ENCODE measurements at regions not wholly inside any gene's neighbourhood (a gene's known extent, or its start where the extent isn't known, plus 50 kb on each side); places are given as distances from the start of the nearest gene placed in this dataset.

GRCh38 chr13:63704521-63704920, 2288.9 kb upstream of the PCDH20 start:
- H3K14ac ChIP-seq (replicated peaks; ENCODE audit: low read depth, low read length): no peak overlapping the region
- ChIA-PET CTCF (no interaction called here), POLR2A (ENCODE audit: unreplicated experiment) (no interaction called here)
- no peaks in the 10 kb centered on the region for H4K20me1 ChIP-seq (ENCODE audit: insufficient read depth, low read length)
- H3K9ac ChIP-seq (ENCODE audit: low read depth, low read length): no peak overlapping the region
- H3K23ac ChIP-seq (ENCODE audit: low read depth, low read length): no peak overlapping the region
- H3K9me3 ChIP-seq (ENCODE audit: control insufficient read depth, insufficient read depth, low read length): no peaks in the 10 kb centered on the region
- no peak for DNase-seq
- no peak for ATAC-seq (ENCODE audit: low read depth)
- TF ChIP-seq FOS (IDR thresholded peaks at IDR 0.05; ENCODE audit: low read depth, low read length) (no peak), RCOR1 (IDR thresholded peaks at IDR 0.05; ENCODE audit: insufficient replicate concordance, low read length) (no peak), POLR2A (IDR thresholded peaks at IDR 0.05; ENCODE audit: low read depth, low read length) (no peak), MXI1 (IDR thresholded peaks at IDR 0.05; ENCODE audit: borderline replicate concordance, low read depth, low read length) (no peak), RAD21 (IDR thresholded peaks at IDR 0.05; ENCODE audit: low read length) (no peak), MAFK (IDR thresholded peaks at IDR 0.05; ENCODE audit: low read depth, low read length) (no peak), ELK1 (IDR thresholded peaks at IDR 0.05; ENCODE audit: borderline replicate concordance, low read depth, low read length) (no peak), NFE2L2 (IDR thresholded peaks at IDR 0.05; ENCODE audit: low read depth, low read length) (no peak), CEBPB (IDR thresholded peaks at IDR 0.05; ENCODE audit: low read depth, low read length) (no peak), RFX5 (IDR thresholded peaks at IDR 0.05; ENCODE audit: low read depth, low read length) (no peak), CHD1 (IDR thresholded peaks at IDR 0.05; ENCODE audit: low read depth, low read length) (no peak), MAZ (IDR thresholded peaks at IDR 0.05; ENCODE audit: borderline replicate concordance, low read depth, low read length) (no peak), USF2 (IDR thresholded peaks at IDR 0.05; ENCODE audit: low read depth, low read length) (no peak), BHLHE40 (IDR thresholded peaks at IDR 0.05; ENCODE audit: low read depth, low read length) (no peak), SMC3 (IDR thresholded peaks at IDR 0.05; ENCODE audit: low read depth, low read length) (no peak)
- TF ChIP-seq, protein P1, sequence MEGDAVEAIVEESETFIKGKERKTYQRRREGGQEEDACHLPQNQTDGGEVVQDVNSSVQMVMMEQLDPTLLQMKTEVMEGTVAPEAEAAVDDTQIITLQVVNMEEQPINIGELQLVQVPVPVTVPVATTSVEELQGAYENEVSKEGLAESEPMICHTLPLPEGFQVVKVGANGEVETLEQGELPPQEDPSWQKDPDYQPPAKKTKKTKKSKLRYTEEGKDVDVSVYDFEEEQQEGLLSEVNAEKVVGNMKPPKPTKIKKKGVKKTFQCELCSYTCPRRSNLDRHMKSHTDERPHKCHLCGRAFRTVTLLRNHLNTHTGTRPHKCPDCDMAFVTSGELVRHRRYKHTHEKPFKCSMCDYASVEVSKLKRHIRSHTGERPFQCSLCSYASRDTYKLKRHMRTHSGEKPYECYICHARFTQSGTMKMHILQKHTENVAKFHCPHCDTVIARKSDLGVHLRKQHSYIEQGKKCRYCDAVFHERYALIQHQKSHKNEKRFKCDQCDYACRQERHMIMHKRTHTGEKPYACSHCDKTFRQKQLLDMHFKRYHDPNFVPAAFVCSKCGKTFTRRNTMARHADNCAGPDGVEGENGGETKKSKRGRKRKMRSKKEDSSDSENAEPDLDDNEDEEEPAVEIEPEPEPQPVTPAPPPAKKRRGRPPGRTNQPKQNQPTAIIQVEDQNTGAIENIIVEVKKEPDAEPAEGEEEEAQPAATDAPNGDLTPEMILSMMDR (conservative IDR thresholded peaks at IDR 0.05; ENCODE audit: low read depth, low read length): no peak
- no peaks in the 10 kb centered on the region for H3K27me3 ChIP-seq (ENCODE audit: control insufficient read depth, insufficient read depth, low read length)
- H3K79me1 ChIP-seq (ENCODE audit: low read depth in 1 of 2, low read length in 2 of 2): no peaks in the 10 kb centered on the region
- no peak overlapping the region for H3K4ac ChIP-seq (ENCODE audit: low read depth, low read length)
- H2BK20ac ChIP-seq (ENCODE audit: low read depth, low read length): peak overlapping the region; percentile 61; the same call in 1 of the 2 replicates
- H4K91ac ChIP-seq (ENCODE audit: insufficient read depth, low read depth, low read length): no peak overlapping the region
- H2BK5ac ChIP-seq (ENCODE audit: low read depth, low read length, poor library complexity, severe bottlenecking): no peak overlapping the region
- H2AK9ac ChIP-seq (replicated peaks; ENCODE audit: low read depth, low read length, poor library complexity): no peak overlapping the region
- H3K9me1 ChIP-seq (ENCODE audit: insufficient read depth, low read length): no peaks in the 10 kb centered on the region
- no peak overlapping the region for H2AK5ac ChIP-seq (ENCODE audit: low read depth, low read length)
- H3K27ac ChIP-seq (ENCODE audit: insufficient read depth, low read length): no peak overlapping the region
- BruUV-seq (replicated peaks): no TSS peak
- no peak overlapping the region for H3K4me3 ChIP-seq (ENCODE audit: insufficient read depth, low read depth, low read length)
- in situ Hi-C loops (cut with MboI; ENCODE audit: low sequenced_read_pairs) (no loop called here), dilution Hi-C loops (cut with HindIII; ENCODE audit: low sequenced_read_pairs, unreplicated experiment) (no loop called here), intact Hi-C loops (cut with micrococcal nuclease) (no loop called here)
- peak overlapping the region; percentile 36; the same call in 1 of the 2 replicates for H3K18ac ChIP-seq (ENCODE audit: low read depth, low read length)
- H3K4me1 ChIP-seq (ENCODE audit: control insufficient read depth, insufficient read depth, low read length): no peaks in the 10 kb centered on the region; the same call in 1 of the 2 replicates
- H2AFZ ChIP-seq (replicated peaks; ENCODE audit: low read length, poor library complexity): no peak overlapping the region
- no peaks in the 10 kb centered on the region for H3K36me3 ChIP-seq (ENCODE audit: control insufficient read depth, insufficient read depth, low read length)
- H2BK120ac ChIP-seq (ENCODE audit: low read depth, low read length): no peak overlapping the region; the same call in 1 of the 2 replicates
- no peak overlapping the region for H3K56ac ChIP-seq (ENCODE audit: extremely low read depth, insufficient read depth, low read length)
- H4K8ac ChIP-seq (ENCODE audit: low read depth in 2 of 2, low read length in 2 of 2): no peak overlapping the region
- no peak overlapping the region for H3K4me2 ChIP-seq (ENCODE audit: low read depth, low read length)
- no peak overlapping the region for H4K5ac ChIP-seq (ENCODE audit: low read depth, low read length)
- H2BK15ac ChIP-seq (ENCODE audit: low read depth, low read length): no peak overlapping the region
- WGBS, 2 experiments (ENCODE audit: extremely low coverage in 2 of 2, insufficient read length in 1 of 2): 67% methylated on average over 1 of the region's 4 CpGs; no CpG with 5 or more reads in 1 of the 2 experiments
